SU-DHL-6 (cell line): ENCODE measurements at regions not wholly inside any gene's neighbourhood (a gene's known extent, or its start where the extent isn't known, plus 50 kb on each side); places are given as distances from the start of the nearest gene placed in this dataset.

Experiments
- EZH2phosphoT487 ChIP-seq: fragments of 200-600 bp; sonication (generic), shearing (Covaris generic); conservative IDR thresholded peaks from 2 replicates; pipeline ENCODE4 v1.6.1; 2018; ENCODE audit warnings: mild to moderate bottlenecking, antibody characterized with exemption, low read length, moderate library complexity, mixed read lengths
- TF ChIP-seq, protein P1 (sequence below): fragments of 200-600 bp; sonication (generic); IDR thresholded peaks from one replicate; pipeline ENCODE4 v1.5.1; 2017; ENCODE audit warnings: antibody characterized with exemption, mild to moderate bottlenecking, low read length, moderate library complexity; ENCODE audit not compliant: insufficient read depth, poor library complexity, severe bottlenecking

DNA sequence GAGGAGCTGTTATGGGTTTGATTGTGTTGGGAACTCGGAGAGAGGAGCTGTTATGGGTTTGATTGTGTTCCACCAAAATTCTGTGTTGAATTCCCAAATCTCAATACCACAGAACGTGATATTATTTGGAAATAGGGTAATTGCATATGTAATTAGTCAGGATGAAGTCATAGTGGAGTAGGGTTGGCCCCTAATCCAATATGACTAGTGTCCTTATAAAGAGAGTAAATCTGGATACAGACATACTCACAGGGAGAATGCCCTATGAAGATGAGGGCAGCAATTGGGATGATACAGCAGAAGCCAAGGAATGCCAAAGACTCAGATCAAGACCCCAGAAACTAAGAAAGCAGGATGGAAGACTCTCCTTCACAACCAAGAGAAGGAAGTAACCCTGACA is 1023.2 kb upstream of the ZEB2 start:
- TF ChIP-seq, protein P1, sequence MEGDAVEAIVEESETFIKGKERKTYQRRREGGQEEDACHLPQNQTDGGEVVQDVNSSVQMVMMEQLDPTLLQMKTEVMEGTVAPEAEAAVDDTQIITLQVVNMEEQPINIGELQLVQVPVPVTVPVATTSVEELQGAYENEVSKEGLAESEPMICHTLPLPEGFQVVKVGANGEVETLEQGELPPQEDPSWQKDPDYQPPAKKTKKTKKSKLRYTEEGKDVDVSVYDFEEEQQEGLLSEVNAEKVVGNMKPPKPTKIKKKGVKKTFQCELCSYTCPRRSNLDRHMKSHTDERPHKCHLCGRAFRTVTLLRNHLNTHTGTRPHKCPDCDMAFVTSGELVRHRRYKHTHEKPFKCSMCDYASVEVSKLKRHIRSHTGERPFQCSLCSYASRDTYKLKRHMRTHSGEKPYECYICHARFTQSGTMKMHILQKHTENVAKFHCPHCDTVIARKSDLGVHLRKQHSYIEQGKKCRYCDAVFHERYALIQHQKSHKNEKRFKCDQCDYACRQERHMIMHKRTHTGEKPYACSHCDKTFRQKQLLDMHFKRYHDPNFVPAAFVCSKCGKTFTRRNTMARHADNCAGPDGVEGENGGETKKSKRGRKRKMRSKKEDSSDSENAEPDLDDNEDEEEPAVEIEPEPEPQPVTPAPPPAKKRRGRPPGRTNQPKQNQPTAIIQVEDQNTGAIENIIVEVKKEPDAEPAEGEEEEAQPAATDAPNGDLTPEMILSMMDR, result no peak
- no peak for TF ChIP-seq EZH2phosphoT487
